NCI-H226 (cell line): ENCODE measurements at regions not wholly inside any gene's neighbourhood (a gene's known extent, or its start where the extent isn't known, plus 50 kb on each side); places are given as distances from the start of the nearest gene placed in this dataset.
A peak's percentile ranks its signal among the peaks of the same experiment; 100 is the strongest.

Source experiments
- DNase-seq: peaks from one replicate; pipeline ENCODE4 v3.0.0-alpha.2; 2015

DNA sequence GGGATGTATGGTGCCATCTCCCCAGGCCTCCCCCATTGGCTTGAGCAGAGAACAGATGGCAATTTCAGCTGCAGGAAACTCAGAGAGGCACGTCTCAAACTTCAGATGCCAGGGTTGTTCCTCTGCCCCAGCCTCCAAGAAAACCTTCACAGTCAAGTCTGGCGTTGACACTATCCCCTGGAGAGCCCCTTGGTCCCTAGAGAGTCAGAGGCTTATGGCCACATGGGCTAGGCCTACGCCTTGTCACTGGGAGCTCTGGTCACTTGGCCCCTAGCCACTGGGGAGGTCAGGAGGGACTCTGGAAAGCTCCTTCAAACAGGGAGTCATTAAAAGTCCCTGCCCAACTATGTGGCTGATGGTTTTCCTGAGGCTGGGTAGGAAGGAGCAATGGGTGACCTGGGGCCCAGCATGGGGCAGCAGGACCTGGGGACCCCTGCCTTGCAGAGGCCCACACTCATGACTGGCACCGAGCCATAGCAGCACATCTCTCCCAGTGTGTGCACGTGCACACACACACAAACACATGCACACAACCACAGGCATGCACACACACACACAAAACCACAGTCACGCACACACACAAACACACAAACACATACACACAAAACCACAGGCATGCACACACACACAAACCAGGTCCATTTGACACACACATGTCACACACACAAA lies 144.2 kb downstream of the GADD45G start:
- no peak for DNase-seq

DNA sequence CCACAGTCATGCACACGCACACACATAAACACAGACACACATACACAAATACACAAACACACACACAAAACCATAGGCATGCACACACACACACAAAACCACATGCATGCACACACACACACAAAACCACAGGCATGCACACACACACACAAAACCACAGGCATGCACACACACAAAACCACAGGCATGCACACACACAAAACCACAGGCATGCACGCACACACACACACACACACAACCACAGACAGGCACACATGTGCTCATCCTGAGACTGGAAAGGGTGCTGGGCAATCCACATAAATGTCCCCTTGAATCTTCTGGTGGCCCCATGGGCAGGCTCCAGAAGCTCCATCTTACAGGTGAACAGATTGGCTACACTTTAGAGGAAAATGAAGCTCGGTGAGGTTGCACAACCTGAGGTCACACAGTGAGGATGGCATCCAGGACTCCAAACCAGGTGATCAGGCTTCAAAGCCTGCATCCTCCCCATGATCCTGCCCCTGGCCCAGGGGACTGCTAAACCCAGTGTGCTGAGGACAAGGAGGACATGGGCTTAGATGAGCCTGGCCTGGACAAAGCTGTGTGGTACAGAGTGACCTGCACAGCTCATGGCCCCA lies 144.8 kb downstream of the GADD45G start:
- no peak for DNase-seq

DNA sequence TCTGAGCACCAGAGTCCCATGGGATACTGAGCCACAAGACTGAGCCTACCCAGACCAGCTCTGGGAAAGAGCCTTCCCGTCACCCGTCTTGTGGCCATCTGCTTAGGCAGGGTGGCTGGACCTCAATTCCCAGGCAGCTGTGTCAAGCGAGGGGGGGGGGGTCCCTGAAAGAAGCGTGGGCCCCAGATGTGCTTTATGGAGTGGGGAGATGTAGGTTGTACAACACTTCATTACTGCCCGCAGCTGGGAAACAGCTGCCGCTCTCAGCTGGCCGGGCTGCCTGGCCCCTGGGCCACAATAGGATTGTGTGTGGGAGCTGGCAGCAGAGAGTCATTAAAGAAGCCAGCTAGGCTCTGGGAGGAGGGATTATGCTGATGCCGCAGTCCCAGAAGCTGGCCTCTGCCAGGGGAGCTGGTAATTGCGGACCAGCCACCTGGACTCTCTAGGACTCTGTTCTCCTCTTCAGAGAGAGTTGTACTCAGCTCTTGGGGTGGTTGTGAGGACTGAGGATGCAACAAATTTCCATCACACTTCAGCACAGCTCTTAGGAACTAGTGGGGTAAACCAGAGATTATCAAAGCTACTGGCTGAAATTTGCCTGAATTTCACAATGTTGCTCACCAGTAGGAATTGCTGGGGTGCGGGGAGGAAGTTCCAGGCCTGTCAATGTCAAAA lies 145.4 kb downstream of the GADD45G start:
- DNase-seq = no peak

DNA sequence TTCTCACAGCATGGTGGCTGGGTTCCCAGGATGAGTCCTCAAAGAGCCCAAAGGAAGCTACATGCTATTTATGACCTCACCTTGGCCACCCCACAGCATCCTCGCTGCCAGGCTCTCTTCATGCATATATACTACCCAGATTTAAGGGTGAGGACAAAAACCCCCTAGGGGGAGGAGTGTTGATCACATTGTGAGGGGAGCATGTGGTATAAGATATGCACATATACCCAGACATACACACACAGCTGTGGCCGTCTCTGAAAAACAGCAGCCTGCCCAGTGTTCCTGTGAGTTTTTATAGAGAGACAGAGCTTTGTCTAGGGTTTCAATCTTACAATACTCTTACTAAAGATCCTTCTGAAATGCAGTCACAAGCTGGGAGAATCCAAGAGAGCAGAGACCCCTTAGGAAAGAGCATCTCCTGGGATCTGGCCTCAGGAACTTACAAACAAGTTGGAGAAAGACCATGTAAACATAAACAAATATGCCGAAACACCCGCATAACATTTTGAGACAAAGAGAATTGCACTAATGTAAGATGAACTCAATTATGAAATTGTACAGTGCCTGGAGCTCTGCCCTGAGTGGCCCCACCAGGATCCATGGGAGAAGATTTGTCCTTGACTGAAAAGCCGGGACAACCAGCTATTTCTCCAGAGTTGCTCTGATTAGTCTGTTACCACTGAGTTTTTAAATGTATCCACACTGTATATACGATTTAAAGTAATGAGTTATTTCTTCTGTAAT lies 146.4 kb downstream of the GADD45G start:
- DNase-seq = no peak

DNA sequence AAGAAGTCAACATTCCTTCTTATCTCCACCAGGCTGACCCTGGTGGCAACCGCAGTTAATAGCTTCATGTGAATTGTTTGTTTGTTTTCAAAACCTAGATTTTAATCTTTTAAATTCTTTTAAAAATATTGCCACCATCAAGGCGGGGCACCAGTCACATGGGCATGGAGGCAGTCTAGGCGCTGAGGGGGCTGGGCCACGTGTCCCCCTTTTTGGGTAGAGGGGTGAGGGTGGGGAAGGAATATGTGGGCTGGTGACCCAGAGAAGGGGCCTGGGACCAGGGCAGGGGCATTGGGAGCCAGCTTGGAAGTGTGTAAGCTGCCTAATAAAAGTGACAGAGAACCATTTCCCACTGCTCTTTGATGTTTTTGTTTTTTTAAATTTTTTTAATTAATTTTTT lies 147.3 kb downstream of the GADD45G start:
- no peak for DNase-seq

DNA sequence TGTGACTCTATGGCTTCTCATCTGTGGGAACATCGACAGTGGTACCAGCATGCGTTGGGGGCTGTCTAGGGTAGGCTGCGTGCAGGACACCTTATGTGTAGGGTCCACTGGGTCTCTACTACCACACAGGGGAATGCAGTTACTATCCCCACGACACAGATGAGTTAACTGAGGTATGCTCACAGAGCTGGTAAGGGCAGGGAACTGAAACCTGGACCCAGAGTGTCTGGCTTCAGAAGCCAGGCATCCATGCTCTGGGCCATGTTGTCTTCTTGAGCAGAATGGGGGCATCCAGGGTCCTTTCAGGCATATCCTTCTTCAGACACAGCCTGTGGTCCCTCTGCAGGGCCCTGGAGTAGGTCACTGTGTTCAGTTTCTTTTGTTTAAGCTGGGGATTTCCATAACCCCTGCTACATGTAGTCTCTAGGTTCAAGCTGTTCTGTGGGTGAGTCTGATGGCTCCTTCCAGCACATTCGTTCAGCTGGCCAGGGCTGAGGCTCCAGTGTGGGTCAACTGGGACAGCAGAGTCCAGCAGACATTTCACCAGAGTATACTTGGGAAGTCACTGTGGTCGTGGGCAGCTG lies 148.8 kb downstream of the GADD45G start:
- no peak for DNase-seq

DNA sequence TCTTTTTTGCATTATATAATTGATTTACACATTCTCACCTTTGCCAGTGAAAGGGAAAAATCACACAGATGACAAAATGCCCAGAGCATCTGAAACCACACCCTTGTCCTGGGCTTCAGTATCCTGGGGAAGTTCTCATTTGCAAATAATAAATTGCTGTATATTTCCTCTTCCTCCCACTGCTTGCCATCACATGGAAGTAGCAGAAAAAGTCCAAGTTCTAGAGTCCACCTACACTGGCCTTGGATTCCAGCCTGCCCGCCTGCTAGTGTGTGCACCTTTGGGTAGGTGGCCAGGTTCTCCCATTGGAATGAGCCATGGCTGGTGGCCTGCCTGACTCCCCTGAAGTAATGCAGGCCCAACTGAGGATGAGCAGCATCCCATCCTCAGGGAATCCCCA lies 149.4 kb downstream of the GADD45G start:
- DNase-seq = no peak

DNA sequence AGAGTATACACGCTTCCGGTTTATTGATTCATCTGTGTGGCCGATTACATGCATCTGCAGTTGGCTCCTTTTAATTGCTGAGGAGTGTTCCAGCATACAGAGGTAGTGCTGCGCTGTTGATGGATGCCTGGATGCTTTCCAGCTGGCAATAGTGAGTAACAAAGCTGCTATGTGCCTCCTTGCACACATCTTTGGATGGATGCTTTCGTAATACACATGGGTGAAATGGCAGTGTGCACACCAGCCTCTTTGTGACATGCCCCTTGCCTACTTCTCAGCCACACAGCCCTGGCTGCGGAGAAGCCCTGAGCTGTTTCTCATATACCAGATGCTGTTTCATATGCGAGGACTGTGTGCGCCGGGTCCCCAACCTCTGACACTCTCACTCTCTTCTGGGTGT lies 151.0 kb downstream of the GADD45G start:
- peak; percentile 36 for DNase-seq

DNA sequence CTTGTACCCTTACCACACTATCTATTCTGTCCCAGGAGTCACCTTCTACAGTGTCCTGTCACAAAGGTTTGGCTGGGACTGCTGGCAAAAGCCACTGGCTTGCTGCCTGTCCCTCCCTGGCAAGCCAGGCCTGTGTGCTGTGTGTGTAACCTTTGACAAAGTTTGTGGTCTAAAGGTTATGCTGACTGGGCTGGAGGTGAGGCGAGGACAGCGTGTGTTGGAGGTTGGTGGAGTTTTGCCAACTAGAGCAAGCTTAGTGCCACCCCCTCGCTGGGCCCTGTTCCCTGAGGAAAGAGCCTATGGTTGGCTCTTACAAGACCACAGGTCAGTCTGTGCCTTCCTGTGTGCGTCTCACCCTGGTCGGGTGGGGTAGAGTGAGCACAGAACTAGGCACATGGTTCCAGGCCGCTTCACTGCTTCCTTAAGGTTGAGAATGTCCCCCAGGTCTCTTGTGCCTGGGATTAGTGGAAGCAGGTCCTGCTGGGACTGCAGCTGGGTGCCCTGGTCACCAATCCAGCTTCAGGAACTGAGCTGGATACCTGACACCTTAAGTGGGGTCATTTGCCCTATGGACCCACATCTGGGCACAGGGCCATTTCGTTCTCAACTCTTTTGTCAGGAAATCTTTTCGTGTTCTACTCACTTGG lies 152.2 kb downstream of the GADD45G start:
- DNase-seq = no peak

DNA sequence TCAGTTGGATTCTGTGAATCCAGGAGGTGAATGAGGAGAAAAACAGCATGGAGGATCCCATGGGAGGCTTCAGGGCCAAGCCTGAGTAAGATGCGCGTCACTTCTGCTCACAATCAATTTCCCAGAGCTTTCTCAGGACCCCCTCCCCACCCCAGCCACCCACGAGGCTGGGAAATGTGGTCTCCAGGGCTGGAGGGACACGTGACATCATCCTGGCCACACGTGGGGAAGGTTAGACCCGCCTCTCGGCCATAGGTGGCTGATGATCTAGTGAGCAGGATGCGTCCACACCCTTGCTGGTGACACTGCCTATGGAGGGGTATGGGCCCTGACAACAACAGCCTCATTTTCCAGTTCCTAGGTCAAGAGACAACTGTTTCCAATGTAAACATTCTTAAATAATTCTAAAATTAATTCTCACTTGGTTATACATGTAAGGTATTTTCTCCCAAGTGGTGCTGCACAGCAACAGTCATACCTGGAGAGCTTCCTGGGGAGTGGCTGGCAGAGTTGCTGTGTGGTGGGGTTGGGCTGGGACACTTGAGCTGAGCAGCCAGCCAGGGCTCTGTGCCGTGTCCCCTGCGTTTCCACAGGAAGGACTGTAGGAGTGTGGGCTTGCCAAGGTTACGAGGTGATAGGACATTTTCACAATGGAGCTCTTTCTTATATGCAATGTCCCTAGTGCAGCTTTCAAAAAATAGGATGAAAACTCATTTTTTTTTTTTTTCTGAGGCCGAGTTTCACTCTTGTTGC lies 153.1 kb downstream of the GADD45G start:
- DNase-seq = no peak

DNA sequence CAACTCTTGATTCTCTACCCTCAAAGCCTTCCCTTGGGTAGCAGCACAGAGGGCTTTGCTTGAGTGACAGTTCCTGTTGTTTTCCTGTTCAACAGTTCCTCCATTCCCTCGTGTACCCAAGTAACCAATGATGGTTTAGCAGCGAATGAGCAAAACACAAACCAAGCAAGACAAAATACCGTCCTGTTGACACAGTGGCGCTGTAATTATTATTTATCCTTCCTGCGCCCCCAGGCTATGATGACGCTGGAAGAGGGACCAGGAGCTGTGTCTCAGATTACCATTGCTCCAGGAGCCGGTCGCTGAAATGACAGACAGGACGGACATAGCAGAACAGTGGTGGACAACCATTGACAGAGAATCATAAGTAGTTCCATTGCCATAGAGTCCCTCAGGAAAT lies 154.8 kb downstream of the GADD45G start:
- no peak for DNase-seq

DNA sequence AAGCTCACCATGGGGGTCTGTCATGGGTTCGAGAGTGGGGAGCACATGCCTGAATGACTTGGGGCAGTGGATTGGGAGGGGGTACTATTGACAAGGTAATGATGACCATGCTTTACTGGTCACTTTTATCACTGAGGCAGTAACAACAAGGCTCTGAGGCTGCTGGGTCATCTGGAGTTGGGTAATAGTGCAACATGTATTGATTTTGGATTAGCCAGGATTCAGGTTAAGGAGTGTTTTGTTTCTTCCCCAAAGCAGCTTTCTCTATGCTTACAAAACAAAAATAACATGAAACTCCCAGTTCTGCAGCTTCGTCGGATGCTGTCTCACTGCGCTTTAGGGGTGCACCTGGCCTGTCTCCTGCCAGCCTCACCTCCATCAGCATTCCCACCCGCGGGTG lies 155.3 kb downstream of the GADD45G start:
- DNase-seq = no peak

DNA sequence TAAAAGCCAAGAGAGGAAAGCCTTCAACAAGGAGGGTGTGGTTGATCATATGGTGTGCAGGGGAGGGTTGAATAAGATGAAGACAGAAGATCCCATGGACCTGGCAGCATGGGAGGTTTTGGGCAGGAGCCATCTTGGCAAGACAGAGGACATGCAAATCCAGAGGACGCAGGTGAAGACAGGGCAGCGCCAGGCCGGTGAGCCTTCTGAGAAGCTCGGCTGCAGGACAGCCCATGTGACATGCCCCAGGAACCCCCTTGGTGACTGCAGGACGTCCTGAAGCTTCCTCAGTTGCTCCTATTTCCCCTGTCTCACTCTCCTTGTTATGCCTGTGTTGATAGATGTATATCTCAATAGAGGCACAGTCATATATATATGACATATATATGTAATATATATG lies 159.4 kb downstream of the GADD45G start:
- DNase-seq = no peak

DNA sequence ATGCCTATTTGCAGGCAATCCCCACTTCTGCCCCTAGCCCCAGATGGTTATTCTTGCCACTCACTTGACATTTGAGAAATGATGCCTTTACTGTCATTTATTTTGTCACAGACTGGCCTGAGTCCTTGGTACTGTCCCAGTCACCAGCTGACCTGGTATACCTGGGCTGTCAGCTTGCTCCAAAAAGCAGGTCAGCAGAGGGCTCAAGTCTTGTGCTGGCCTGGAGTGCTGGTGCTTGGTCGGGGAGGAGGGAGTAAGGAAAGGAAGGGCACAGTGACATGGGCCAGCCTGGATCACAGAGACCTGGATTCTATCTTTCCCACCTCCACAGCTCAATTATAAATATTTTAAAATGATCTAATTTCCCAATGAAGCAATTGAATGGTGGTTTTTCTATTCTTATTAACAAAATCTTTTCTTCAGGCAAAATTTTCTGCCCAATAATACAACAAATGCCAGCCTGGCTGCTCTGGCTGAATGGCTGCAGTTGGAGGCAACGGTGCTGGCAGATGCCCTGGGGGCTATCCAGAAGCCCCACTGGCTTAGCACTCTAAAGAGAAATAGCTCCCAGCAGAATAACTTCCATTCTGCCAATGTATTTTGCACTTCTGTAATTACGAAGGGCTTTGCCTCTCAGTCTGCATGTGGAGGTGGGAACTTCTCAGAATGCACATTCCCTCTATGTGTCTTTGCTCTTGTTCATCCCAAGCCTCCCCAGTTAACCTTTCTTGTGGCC lies 160.6 kb downstream of the GADD45G start:
- no peak for DNase-seq

DNA sequence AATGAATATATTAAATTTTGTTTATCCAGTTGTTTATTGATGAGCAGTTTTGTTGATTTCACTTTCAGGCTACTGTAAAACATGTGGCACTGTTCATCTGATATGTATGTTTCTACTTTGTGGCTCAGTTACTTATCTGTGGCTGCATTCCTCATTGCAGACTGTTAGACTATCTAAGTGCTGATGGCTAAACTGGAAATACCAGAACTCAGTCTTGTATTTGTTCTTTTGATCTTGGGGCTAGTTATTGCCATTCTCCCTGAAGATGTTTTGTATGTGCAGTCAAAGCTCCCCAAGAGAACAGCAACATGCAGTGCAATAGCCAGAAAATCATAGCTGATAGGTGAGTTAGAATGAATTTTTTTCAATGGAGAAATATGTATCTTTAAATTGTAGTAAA lies 162.2 kb downstream of the GADD45G start:
- DNase-seq = no peak

DNA sequence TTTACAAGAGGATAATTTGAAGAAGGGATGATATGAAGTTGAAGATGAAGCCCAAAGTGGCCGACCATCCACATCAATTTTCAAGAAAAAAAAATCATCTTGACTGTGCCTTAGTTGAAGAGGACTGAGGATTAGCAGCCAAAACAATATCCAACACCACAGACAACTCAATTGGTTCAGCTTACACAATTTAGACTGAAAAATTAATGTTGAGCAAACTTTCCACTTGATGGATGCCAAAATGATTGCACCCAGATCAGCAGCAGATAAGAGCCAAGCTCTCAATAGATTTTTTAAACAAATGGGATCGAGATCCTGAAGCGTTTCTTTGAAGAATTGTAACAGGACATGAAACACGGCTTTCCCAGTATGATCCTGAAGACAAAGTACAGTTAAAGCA lies 163.2 kb downstream of the GADD45G start:
- DNase-seq = no peak

DNA sequence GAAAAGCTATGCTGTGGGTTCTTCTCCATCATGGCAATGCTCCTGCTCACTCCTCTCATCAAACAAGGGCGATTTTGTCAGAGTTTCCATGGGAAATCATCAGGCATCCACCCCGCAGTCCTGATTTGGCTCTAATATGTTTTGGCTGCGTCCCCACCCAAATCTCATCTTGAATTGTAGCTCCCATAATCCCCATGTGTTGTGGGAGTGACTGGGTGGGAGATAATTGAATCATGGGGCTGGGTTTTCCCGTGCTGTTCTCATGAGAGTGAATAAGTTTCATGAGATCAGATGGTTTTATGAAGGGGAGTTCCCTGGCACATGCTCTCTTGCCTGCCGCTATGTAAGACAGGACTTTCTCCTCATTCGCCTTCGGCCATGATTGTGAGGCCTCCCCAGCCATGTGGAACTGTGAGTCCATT lies 163.8 kb downstream of the GADD45G start:
- DNase-seq = no peak

DNA sequence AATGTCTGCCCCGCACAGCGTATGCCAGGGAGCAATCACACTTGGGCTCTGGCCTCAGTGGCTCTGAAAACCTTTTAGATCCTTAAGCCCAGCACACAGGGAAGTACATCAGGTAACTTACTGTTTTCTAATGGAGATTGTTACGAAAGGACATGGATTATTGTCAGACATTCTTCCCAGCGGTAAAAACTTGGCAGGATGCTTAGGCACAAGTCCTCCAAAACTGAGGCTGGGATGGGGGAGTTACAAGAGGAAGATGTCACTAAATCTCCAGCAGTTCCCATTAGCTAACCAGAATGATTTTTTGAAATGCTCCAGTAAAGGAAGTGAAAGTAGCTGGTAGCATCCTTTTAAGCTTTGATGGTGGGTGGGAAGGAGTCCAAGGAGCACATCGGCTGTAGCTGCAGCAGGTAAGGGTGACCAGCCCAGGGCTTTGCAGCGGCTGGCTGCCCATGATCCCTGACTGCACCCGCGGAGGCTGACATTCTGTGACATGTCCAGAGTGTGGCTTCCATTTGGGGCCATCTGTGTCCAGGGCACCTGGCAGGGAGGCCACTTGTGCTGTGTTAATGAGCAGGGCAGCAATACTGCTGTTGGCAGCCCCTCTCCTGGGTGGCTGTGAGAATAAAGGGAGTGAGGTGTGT lies 165.8 kb downstream of the GADD45G start:
- no peak for DNase-seq

DNA sequence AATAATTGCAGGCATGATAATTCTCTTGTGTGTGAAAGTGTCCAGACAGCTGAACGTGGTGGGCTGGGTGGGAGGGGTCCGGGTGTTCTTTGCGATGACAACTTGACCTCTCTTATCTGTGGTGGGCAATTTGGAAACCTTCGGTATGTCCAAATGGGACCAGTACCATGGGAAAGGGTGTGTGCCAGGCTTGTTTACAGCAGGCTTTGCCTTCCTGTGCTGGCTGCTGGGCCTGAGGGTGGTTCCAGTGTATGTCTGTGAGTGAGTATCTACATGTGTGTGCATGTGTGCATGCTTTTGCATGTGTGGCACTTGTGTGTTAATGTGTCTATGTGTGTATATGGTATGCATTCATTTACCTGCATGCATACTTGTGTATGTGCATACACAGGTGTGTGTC lies 166.4 kb downstream of the GADD45G start:
- no peak for DNase-seq

DNA sequence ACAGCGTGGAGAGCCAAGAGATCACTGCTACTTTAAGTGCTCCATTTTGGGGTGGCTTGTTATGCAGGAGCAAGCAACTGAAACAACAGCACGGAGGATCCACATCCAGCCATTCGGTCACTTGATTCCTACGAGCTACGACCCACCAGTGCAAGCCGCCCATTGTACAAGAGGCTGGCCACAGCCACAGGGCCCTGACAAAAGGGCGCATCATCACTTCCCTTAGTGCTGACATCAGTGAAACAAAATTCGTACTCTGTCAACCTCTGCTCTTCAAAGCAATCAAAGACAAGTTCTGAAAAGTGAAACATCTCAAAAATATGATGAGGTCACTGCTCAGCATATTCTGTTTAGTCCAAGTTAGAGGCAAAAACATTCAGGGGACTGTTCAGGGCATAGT lies 168.4 kb downstream of the GADD45G start:
- no peak for DNase-seq

DNA sequence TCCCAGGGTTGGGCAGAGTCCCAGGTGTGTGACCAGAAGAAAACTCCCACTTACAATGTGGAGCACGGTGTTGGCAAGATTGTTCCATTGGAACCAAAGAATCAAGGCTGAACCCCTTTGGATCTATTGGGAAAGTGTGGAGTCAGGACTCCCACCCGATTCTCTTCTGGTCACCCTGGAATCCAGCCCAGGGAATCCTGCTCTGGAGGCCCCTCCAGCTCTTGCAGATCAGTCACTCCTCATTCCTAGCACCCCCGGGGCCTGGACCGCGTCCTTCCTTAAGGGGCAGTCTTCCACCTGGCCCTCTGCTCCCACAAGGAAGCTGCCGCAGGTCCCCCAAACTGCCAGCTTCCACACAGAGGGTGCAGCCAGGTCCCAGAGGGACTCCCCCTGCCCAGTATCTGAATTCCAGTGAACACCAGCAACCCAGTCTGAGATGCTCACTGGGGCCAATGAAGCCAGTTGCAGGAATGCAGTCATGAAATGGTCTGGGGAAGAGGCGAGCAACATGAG lies 170.1 kb downstream of the GADD45G start:
- no peak for DNase-seq
